GM23248 (cell line): ENCODE measurements at regions not wholly inside any gene's neighbourhood (a gene's known extent, or its start where the extent isn't known, plus 50 kb on each side); places are given as distances from the start of the nearest gene placed in this dataset.

ENCODE experiments used
- DNase-seq: peaks from one replicate; pipeline ENCODE4 v3.0.0-alpha.2; 2015
- H2AFZ ChIP-seq: fragments of 200-600 bp; sonication (generic); 2 replicates; pipeline ENCODE4 v1.6.1; 2016; ENCODE audit warnings: antibody characterized with exemption
- H3F3A ChIP-seq: fragments of 200-600 bp; sonication (generic); 2 replicates; pipeline ENCODE4 v1.6.1; 2016; ENCODE audit warnings: mild to moderate bottlenecking, antibody characterized with exemption, mixed run types; ENCODE audit not compliant: insufficient read depth
- H3K27ac ChIP-seq: fragments of 200-600 bp; sonication (generic); 2 replicates; pipeline ENCODE4 v1.5.1; 2016; ENCODE audit warnings: mild to moderate bottlenecking
- H3K27me3 ChIP-seq: fragments of 200-600 bp; sonication (generic); replicated peaks from 2 replicates; pipeline ENCODE4 v1.6.1; 2016; ENCODE audit warnings: mild to moderate bottlenecking; ENCODE audit not compliant: insufficient read depth
- H3K36me3 ChIP-seq: fragments of 200-600 bp; sonication (generic); 2 replicates; pipeline ENCODE4 v1.6.1; 2016; ENCODE audit warnings: low read depth, mild to moderate bottlenecking
- H3K4me1 ChIP-seq: fragments of 200-600 bp; sonication (generic); 2 replicates; pipeline ENCODE4 v1.6.1; 2016; ENCODE audit warnings: mild to moderate bottlenecking; ENCODE audit not compliant: insufficient read depth
- H3K4me2 ChIP-seq: fragments of 200-600 bp; sonication (generic); one replicate; pipeline ENCODE4 v1.6.1; 2016; ENCODE audit warnings: mild to moderate bottlenecking; ENCODE audit not compliant: unreplicated experiment
- H3K4me3 ChIP-seq: fragments of 200-600 bp; sonication (generic); 2 replicates; pipeline ENCODE4 v1.5.1; 2016; ENCODE audit warnings: mild to moderate bottlenecking
- H3K79me2 ChIP-seq: fragments of 200-600 bp; sonication (generic); 2 replicates; pipeline ENCODE4 v1.6.1; 2016; ENCODE audit warnings: mild to moderate bottlenecking; ENCODE audit not compliant: insufficient read depth
- H3K9ac ChIP-seq: fragments of 200-600 bp; sonication (generic); 2 replicates; pipeline ENCODE4 v1.6.1; 2016; ENCODE audit warnings: mild to moderate bottlenecking
- H3K9me2 ChIP-seq: fragments of 200-600 bp; sonication (generic); 2 replicates; pipeline ENCODE4 v1.6.1; 2016; ENCODE audit warnings: mixed run types, mild to moderate bottlenecking, moderate library complexity; ENCODE audit not compliant: insufficient read depth
- H3K9me3 ChIP-seq: fragments of 200-600 bp; sonication (generic); one replicate; pipeline ENCODE4 v1.6.1; 2017; ENCODE audit warnings: low read depth
- H4K20me1 ChIP-seq: fragments of 200-600 bp; sonication (generic); 2 replicates; pipeline ENCODE4 v1.6.0; 2016; ENCODE audit not compliant: insufficient read depth
- EZH2 ChIP-seq: fragments of 200-600 bp; sonication (generic); IDR thresholded peaks from 2 replicates; pipeline ENCODE4 v1.6.1; 2018; ENCODE audit warnings: antibody characterized with exemption, mild to moderate bottlenecking; ENCODE audit not compliant: insufficient read depth, poor library complexity, severe bottlenecking
- EZH2phosphoT487 ChIP-seq: fragments of 200-600 bp; sonication (generic); IDR thresholded peaks from 2 replicates; pipeline ENCODE4 v1.6.1; 2018; ENCODE audit warnings: antibody characterized with exemption, moderate library complexity, mild to moderate bottlenecking, low read depth; ENCODE audit not compliant: insufficient read depth
- WGBS, 2 experiments: methylation state at CpG; one replicate each; pipeline ENCODE4 v1.1.6; 2015 to 2017; ENCODE audit warnings: low lambda C conversion rate in 2 of 2, low coverage in 1 of 2; ENCODE audit errors: missing lambda C conversion rate in 2 of 2; 5-methylcytosine and 5-hydroxymethylcytosine counted together
- in situ Hi-C: fragments of 300-500 bp; cut with MboI; formaldehyde crosslinking; loops from 2 replicates; pipeline ENCODE4 v1.15.0; 2020

- DNase-seq, result no peak
- no peaks in the 10 kb centered on the region for H3K9me2 ChIP-seq
- no peak overlapping the region for H3K4me3 ChIP-seq
- no peaks in the 10 kb centered on the region for H3K27me3 ChIP-seq
- TF ChIP-seq EZH2phosphoT487 (no peak), EZH2 (no peak)
- H3K9me3 ChIP-seq, result no peaks in the 10 kb centered on the region
- H3K4me2 ChIP-seq, result no peak overlapping the region
- H2AFZ ChIP-seq, result no peak overlapping the region
- H3K79me2 ChIP-seq, result no peaks in the 10 kb centered on the region
- H3K27ac ChIP-seq, result no peak overlapping the region
- no peaks in the 10 kb centered on the region for H3F3A ChIP-seq
- WGBS, 2 experiments, result 61 to 62% methylated on average over 20 to 21 of the region's 21 CpGs
- H4K20me1 ChIP-seq, result no peaks in the 10 kb centered on the region
- no peaks in the 10 kb centered on the region for H3K36me3 ChIP-seq
- no peak overlapping the region for H3K9ac ChIP-seq
- in situ Hi-C loops, result no loop called here
- no peaks in the 10 kb centered on the region for H3K4me1 ChIP-seq
Observed at GRCh38 chr1:4482526-4482925, 171.9 kb upstream of the AJAP1 start.

DNA sequence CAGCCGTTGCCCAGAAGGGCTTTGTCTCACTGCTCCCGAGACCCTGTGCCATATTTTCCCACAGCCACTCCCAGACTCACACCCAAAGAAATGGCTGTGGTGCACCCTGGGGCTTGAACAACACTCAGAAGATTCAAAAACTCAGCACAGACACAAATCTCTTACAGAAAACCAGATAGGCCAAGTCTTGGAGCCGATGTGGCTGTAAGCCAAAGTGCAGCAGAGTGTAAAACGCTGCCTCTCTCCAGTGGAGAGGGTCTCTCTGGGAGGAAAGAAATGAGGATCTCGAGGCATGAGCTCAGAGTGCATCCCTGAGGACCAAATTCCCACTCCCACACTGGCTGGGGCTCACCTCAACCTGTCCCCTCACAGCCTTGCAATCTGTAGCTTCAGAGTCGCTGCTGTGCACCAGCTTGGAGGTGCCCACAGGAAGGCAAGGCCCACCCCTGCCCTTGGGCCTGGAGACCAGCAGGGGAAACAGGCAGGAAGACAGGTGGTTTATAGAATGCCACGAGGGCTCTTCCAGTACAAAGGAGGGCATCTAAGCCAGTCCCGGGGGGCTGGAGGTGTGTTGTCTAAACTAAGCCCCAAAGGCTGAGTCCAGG is 171.3 kb upstream of the AJAP1 start:
- Histone ChIP-seq H4K20me1 (no peaks in the 10 kb centered on the region), H3F3A (no peaks in the 10 kb centered on the region), H3K4me2 (no peak overlapping the region), H3K9ac (no peak overlapping the region), H3K4me1 (no peaks in the 10 kb centered on the region), H3K27me3 (no peaks in the 10 kb centered on the region), H3K4me3 (no peak overlapping the region), H3K9me2 (no peaks in the 10 kb centered on the region), H3K36me3 (no peaks in the 10 kb centered on the region), H2AFZ (no peak overlapping the region), H3K9me3 (no peaks in the 10 kb centered on the region), H3K79me2 (no peaks in the 10 kb centered on the region), H3K27ac (no peak overlapping the region)
- WGBS, 2 experiments, result 22 to 27% methylated on average over 8 of the region's 8 CpGs
- in situ Hi-C loops, result no loop called here
- DNase-seq, result no peak
- TF ChIP-seq EZH2 (no peak), EZH2phosphoT487 (no peak)

- DNase-seq, result no peak
- Histone ChIP-seq H2AFZ (no peak overlapping the region), H3K27ac (no peak overlapping the region), H3K79me2 (no peaks in the 10 kb centered on the region), H3K9me2 (no peaks in the 10 kb centered on the region), H3K9ac (no peak overlapping the region), H3F3A (no peaks in the 10 kb centered on the region), H4K20me1 (no peaks in the 10 kb centered on the region), H3K36me3 (no peaks in the 10 kb centered on the region), H3K4me3 (no peak overlapping the region), H3K4me2 (no peak overlapping the region), H3K27me3 (no peaks in the 10 kb centered on the region), H3K4me1 (no peaks in the 10 kb centered on the region), H3K9me3 (no peaks in the 10 kb centered on the region)
- in situ Hi-C loops, result no loop called here
- WGBS, 2 experiments, result 9 to 10% methylated on average over 6 of the region's 6 CpGs
- TF ChIP-seq EZH2phosphoT487 (no peak), EZH2 (no peak)
Observed at GRCh38 chr1:4485398-4485797, 169.0 kb upstream of the AJAP1 start.

GRCh38 chr1:4485878-4486277 is 168.5 kb upstream of the AJAP1 start:
- Histone ChIP-seq H3K27me3 (no peaks in the 10 kb centered on the region), H3K4me1 (no peaks in the 10 kb centered on the region), H3K79me2 (no peaks in the 10 kb centered on the region), H3K9me2 (no peaks in the 10 kb centered on the region), H3K9me3 (no peaks in the 10 kb centered on the region), H3K4me3 (no peak overlapping the region), H4K20me1 (no peaks in the 10 kb centered on the region), H3F3A (no peaks in the 10 kb centered on the region), H3K36me3 (no peaks in the 10 kb centered on the region), H3K4me2 (no peak overlapping the region), H3K9ac (no peak overlapping the region), H3K27ac (no peak overlapping the region), H2AFZ (no peak overlapping the region)
- in situ Hi-C loops, result no loop called here
- TF ChIP-seq EZH2 (no peak), EZH2phosphoT487 (no peak)
- 16 to 18% methylated on average over 5 of the region's 5 CpGs for WGBS, 2 experiments
- no peak for DNase-seq
